Mesenchymal stem cell (in vitro differentiated cells and primary cell): ENCODE measurements at regions not wholly inside any gene's neighbourhood (a gene's known extent, or its start where the extent isn't known, plus 50 kb on each side); places are given as distances from the start of the nearest gene placed in this dataset.
"Not testable (repeated sequence)": the region's sequence is repeated elsewhere in the genome, so short reads cannot be mapped to it uniquely, and the experiment has no call there.

Source experiments
- DNase-seq: peaks from one replicate; pipeline ENCODE4 v3.0.0-alpha.2; 2013
- H2AFZ ChIP-seq: one replicate; pipeline ENCODE4 v1.6.1; 2013; ENCODE audit warnings: low read depth, mild to moderate bottlenecking, control low read depth, inconsistent platforms, low read length, moderate library complexity
- H2AK5ac ChIP-seq: 2 replicates; pipeline ENCODE4 v1.6.1; 2013; ENCODE audit warnings: low read length, moderate library complexity, mild to moderate bottlenecking, inconsistent platforms; ENCODE audit not compliant: severe bottlenecking
- H2BK120ac ChIP-seq: one replicate; pipeline ENCODE4 v1.6.1; 2013; ENCODE audit warnings: low read depth, mild to moderate bottlenecking, inconsistent platforms, low read length, moderate library complexity
- H2BK12ac ChIP-seq, 2 experiments: one replicate each; pipeline ENCODE4 v1.6.1; 2013; ENCODE audit warnings: inconsistent platforms in 2 of 2, low read length in 2 of 2, mild to moderate bottlenecking in 2 of 2, moderate library complexity in 2 of 2, control low read depth in 1 of 2
- H2BK15ac ChIP-seq: one replicate; pipeline ENCODE4 v1.6.1; 2013; ENCODE audit warnings: mild to moderate bottlenecking, low read depth, inconsistent platforms; ENCODE audit not compliant: poor library complexity, severe bottlenecking
- H2BK5ac ChIP-seq: 2 replicates; pipeline ENCODE4 v1.6.1; 2013; ENCODE audit warnings: low read depth, mild to moderate bottlenecking, low read length, control low read depth, inconsistent platforms; ENCODE audit not compliant: poor library complexity, severe bottlenecking
- H3K14ac ChIP-seq, 2 experiments: one replicate each; pipeline ENCODE4 v1.6.1; 2013; ENCODE audit warnings: inconsistent platforms in 2 of 2, low read length in 2 of 2, control low read depth in 1 of 2, mild to moderate bottlenecking in 1 of 2, moderate library complexity in 1 of 2
- H3K18ac ChIP-seq, 2 experiments: one replicate each; pipeline ENCODE4 v1.6.1; 2013; ENCODE audit warnings: inconsistent platforms in 2 of 2, low read length in 2 of 2, control low read depth in 1 of 2, low read depth in 1 of 2, mild to moderate bottlenecking in 1 of 2
- H3K23ac ChIP-seq, 2 experiments: one replicate each; pipeline ENCODE4 v1.6.1; 2013; ENCODE audit warnings: inconsistent platforms in 2 of 2, low read length in 2 of 2, mild to moderate bottlenecking in 2 of 2, moderate library complexity in 2 of 2, control low read depth in 1 of 2
- H3K27ac ChIP-seq: 2 replicates; pipeline ENCODE4 v1.5.1; 2013; ENCODE audit warnings: mild to moderate bottlenecking, moderate library complexity, low read length, control low read depth, inconsistent platforms; ENCODE audit not compliant: poor library complexity, severe bottlenecking
- H3K27me3 ChIP-seq, 2 experiments: 2 replicates each; pipeline versions ENCODE4 v1.6.1 to v1.7.0; 2013; ENCODE audit warnings: low read length in 2 of 2, mild to moderate bottlenecking in 2 of 2, moderate library complexity in 2 of 2, control low read depth in 1 of 2, inconsistent platforms in 1 of 2; ENCODE audit not compliant: control insufficient read depth in 1 of 2, insufficient read depth in 1 of 2
- H3K36me3 ChIP-seq, 2 experiments: 2 replicates each; pipeline versions ENCODE4 v1.6.1 to v1.7.0; 2013; ENCODE audit warnings: low read length in 2 of 2, control low read depth in 1 of 2, inconsistent platforms in 1 of 2, low read depth in 1 of 2, mild to moderate bottlenecking in 1 of 2; ENCODE audit not compliant: insufficient read depth in 2 of 2, control insufficient read depth in 1 of 2
- H3K4ac ChIP-seq, 2 experiments: one replicate each; pipeline ENCODE4 v1.6.1; 2013; ENCODE audit warnings: inconsistent platforms in 2 of 2, low read length in 2 of 2, mild to moderate bottlenecking in 2 of 2, moderate library complexity in 2 of 2, control low read depth in 1 of 2, low read depth in 1 of 2
- H3K4me1 ChIP-seq: 2 replicates; pipeline ENCODE4 v1.6.1; 2013; ENCODE audit warnings: low read depth, low read length, control low read depth; ENCODE audit not compliant: control insufficient read depth, insufficient read depth
- H3K4me2 ChIP-seq: 2 replicates; pipeline ENCODE4 v1.6.1; 2013; ENCODE audit warnings: low read length, mild to moderate bottlenecking, inconsistent platforms; ENCODE audit not compliant: poor library complexity, severe bottlenecking
- H3K4me3 ChIP-seq, 2 experiments: 2 replicates each; pipeline versions ENCODE4 v1.5.1 to v1.7.0; 2013; ENCODE audit warnings: low read length in 2 of 2, mild to moderate bottlenecking in 2 of 2, control low read depth in 1 of 2, low read depth in 1 of 2; ENCODE audit not compliant: insufficient read depth in 1 of 2
- H3K79me1 ChIP-seq: replicated peaks from 2 replicates; pipeline ENCODE4 v1.6.1; 2013; ENCODE audit warnings: mild to moderate bottlenecking, control low read depth, low read length, inconsistent platforms; ENCODE audit not compliant: poor library complexity, severe bottlenecking
- H3K9ac ChIP-seq: 2 replicates; pipeline ENCODE4 v1.7.0; 2013; ENCODE audit warnings: mild to moderate bottlenecking, low read length, moderate library complexity
- H3K9me3 ChIP-seq: 2 replicates; pipeline ENCODE4 v1.7.0; 2013; ENCODE audit warnings: mild to moderate bottlenecking, low read length; ENCODE audit not compliant: control insufficient read depth
- H4K8ac ChIP-seq: one replicate; pipeline ENCODE4 v1.6.1; 2013; ENCODE audit warnings: inconsistent platforms, mild to moderate bottlenecking, low read length, moderate library complexity
- H4K91ac ChIP-seq: one replicate; pipeline ENCODE4 v1.6.1; 2013; ENCODE audit warnings: mild to moderate bottlenecking, low read length, inconsistent platforms
- WGBS: methylation state at CpG from one replicate; pipeline ENCODE4 v1.1.7; 2013; ENCODE audit warnings: mixed read lengths; 5-methylcytosine and 5-hydroxymethylcytosine counted together

GRCh38 chr20:4632876-4633275, 53.4 kb upstream of the PRNP start:
- Histone ChIP-seq H4K91ac (no peak overlapping the region), H2BK15ac (peak overlapping the region; percentile 18), H3K18ac (no peak overlapping the region), H2AFZ (no peak overlapping the region), H3K4me3 (no peak overlapping the region), H3K36me3 (no peaks in the 10 kb centered on the region), H3K4ac (no peak overlapping the region), H3K23ac (no peak overlapping the region), H4K8ac (no peak overlapping the region), H2BK12ac (no peak overlapping the region), H3K14ac (no peak overlapping the region), H3K27ac (peak overlapping the region; percentile 94), H3K27me3 (no peaks in the 10 kb centered on the region), H3K4me2 (no peak overlapping the region), H3K79me1 (no peaks in the 10 kb centered on the region), H3K4me1 (peaks cover 11% of the 10 kb centered on the region), H3K9ac (peak overlapping the region; percentile 70), H2AK5ac (peak overlapping the region; percentile 23), H3K9me3 (no peaks in the 10 kb centered on the region), H2BK5ac (no peak overlapping the region), H2BK120ac (no peak overlapping the region)
- 74% methylated on average over 3 of the region's 4 CpGs for WGBS
- DNase-seq, result no peak

DNA sequence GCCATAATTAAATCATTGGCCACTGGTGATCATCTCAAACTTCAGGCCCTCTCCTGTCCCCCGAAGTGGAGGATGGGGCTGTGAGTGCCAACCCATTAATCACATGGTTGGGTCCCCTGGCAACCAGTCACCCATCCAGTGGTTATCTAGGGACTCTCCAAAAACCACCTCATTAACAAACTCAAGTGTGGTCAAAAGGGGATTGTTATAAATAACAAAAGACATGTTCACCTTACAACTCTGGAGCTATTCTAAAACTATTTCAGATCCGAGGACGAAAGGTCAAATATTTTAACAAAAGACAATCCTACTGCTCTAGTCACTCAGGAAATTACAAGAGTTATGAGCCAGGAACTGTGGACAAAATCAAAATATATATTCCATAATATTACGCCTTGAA, 60.0 kb upstream of the PRNP start:
- Histone ChIP-seq H3K36me3 (no peaks in the 10 kb centered on the region), H3K4me3 (no peak overlapping the region), H3K4ac (no peak overlapping the region), H3K4me2 (no peak overlapping the region), H2BK12ac (no peak overlapping the region), H3K14ac (no peak overlapping the region), H4K91ac (no peak overlapping the region), H3K27me3 (no peaks in the 10 kb centered on the region), H2BK5ac (no peak overlapping the region), H3K27ac (no peak overlapping the region), H3K23ac (no peak overlapping the region), H3K9me3 (peaks cover 10% of the 10 kb centered on the region), H2AFZ (no peak overlapping the region), H3K4me1 (no peaks in the 10 kb centered on the region), H3K18ac (no peak overlapping the region), H3K79me1 (no peaks in the 10 kb centered on the region), H2AK5ac (no peak overlapping the region), H3K9ac (no peak overlapping the region), H2BK15ac (no peak overlapping the region), H4K8ac (no peak overlapping the region), H2BK120ac (no peak overlapping the region)
- WGBS, result 94% methylated on average over 4 of the region's 4 CpGs
- DNase-seq, result no peak

DNA sequence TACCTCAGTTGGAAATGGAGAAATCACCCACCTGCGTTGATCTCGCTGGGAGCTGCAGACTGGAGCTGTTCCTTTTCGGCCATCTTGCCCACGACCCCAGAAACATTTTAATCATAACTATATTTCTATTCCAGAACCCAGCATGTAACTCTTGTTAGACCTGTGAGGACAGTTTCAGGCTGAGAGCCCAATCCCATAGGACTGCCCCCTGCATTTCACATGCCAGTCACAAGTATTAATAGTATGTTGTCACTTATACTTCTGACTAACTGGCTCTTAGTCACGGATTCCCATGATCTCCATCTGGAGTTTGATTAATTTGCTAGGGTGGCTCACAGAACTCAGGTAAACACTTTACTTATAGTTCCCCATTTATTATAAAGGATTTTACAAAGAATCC, 60.6 kb upstream of the PRNP start:
- Histone ChIP-seq H2BK12ac (no peak overlapping the region), H3K4ac (no peak overlapping the region), H2BK5ac (no peak overlapping the region), H3K4me1 (no peaks in the 10 kb centered on the region), H4K8ac (no peak overlapping the region), H3K23ac (no peak overlapping the region), H3K4me2 (no peak overlapping the region), H4K91ac (no peak overlapping the region), H2AFZ (no peak overlapping the region), H2AK5ac (no peak overlapping the region), H2BK120ac (no peak overlapping the region), H3K36me3 (no peaks in the 10 kb centered on the region), H3K27me3 (no peaks in the 10 kb centered on the region), H3K14ac (peak overlapping the region in 1 of 2 experiments; percentile 77), H3K27ac (no peak overlapping the region), H2BK15ac (no peak overlapping the region), H3K9me3 (peaks cover 10% of the 10 kb centered on the region), H3K4me3 (no peak overlapping the region), H3K79me1 (no peaks in the 10 kb centered on the region), H3K9ac (no peak overlapping the region), H3K18ac (no peak overlapping the region)
- no peak for DNase-seq
- 92% methylated on average over 4 of the region's 5 CpGs for WGBS

DNA sequence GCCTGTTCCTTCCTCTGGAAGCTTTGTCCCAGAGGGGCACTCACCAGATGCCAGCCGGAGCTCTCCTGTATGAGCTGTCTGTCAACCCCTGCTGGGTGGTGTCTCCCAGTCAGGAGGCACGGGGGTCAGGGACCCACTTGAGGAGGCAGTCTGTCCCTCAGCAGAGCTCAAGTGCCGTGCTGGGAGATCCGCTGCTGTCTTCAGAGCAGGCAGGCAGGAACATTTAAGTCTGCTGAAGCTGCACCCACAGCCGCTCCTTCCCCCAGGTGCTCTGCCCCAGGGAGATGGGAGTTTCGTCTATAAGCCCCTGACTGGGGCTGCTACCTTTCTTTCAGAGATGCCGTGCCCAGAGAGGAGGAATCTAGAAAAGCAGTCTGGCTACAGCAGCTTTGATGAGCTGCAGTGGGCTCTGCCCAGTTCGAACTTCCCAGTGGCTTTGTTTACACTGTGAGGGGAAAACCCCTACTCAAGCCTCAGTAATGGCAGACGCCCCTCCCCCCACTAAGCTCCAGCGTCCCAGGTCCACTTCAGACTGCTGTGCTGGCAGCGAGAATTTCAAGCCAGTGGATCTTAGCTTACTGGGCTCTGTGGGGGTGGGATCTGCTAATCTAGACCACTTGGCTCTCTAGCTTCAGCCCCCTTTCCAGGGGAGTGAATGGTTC, 61.5 kb upstream of the PRNP start:
- H3K4me2 ChIP-seq, H3K4me1 ChIP-seq, H2AK5ac ChIP-seq, DNase-seq, H3K27me3 ChIP-seq, H3K23ac ChIP-seq, H3K14ac ChIP-seq, H3K27ac ChIP-seq, H2BK12ac ChIP-seq, H2AFZ ChIP-seq, H3K4ac ChIP-seq, H3K18ac ChIP-seq, H4K91ac ChIP-seq, H3K4me3 ChIP-seq, H2BK120ac ChIP-seq, H3K79me1 ChIP-seq, H2BK5ac ChIP-seq, H4K8ac ChIP-seq, H2BK15ac ChIP-seq, H3K36me3 ChIP-seq, H3K9ac ChIP-seq: not testable (repeated sequence)
- 85% methylated on average over 10 of the region's 11 CpGs for WGBS
- peaks cover 10% of the 10 kb centered on the region for H3K9me3 ChIP-seq
